Nephron progenitor cell (in vitro differentiated cells): ENCODE measurements at regions not wholly inside any gene's neighbourhood (a gene's known extent, or its start where the extent isn't known, plus 50 kb on each side); places are given as distances from the start of the nearest gene placed in this dataset.

Experiments
- DNase-seq: peaks from one replicate; pipeline ENCODE4 v3.0.0; 2021
- H3K27ac Mint-ChIP-seq: 2 replicates; pipeline ENCODE4 v1.8.0; 2021; ENCODE audit warnings: mild to moderate bottlenecking, moderate library complexity, mixed read lengths
- H3K27me3 Mint-ChIP-seq: 2 replicates; pipeline ENCODE4 v1.8.0; 2021; ENCODE audit warnings: mild to moderate bottlenecking, low read depth, mixed read lengths; ENCODE audit not compliant: poor library complexity
- H3K36me3 Mint-ChIP-seq: 2 replicates; pipeline ENCODE4 v1.8.0; 2021; ENCODE audit warnings: low read depth, mixed read lengths
- H3K4me1 Mint-ChIP-seq: 2 replicates; pipeline ENCODE4 v1.8.0; 2021; ENCODE audit warnings: mixed read lengths
- H3K4me3 Mint-ChIP-seq: 2 replicates; pipeline ENCODE4 v1.8.0; 2021; ENCODE audit warnings: mild to moderate bottlenecking, moderate library complexity, mixed read lengths
- H3K9me3 Mint-ChIP-seq: 2 replicates; pipeline ENCODE4 v1.8.0; 2021; ENCODE audit warnings: mild to moderate bottlenecking, moderate library complexity, mixed read lengths
- TF ChIP-seq, protein P1 (sequence below): fragments of 200-600 bp; sonication (generic); IDR thresholded peaks from 2 replicates; pipeline ENCODE4 v1.5.0; 2021; ENCODE audit warnings: antibody characterized with exemption

DNA sequence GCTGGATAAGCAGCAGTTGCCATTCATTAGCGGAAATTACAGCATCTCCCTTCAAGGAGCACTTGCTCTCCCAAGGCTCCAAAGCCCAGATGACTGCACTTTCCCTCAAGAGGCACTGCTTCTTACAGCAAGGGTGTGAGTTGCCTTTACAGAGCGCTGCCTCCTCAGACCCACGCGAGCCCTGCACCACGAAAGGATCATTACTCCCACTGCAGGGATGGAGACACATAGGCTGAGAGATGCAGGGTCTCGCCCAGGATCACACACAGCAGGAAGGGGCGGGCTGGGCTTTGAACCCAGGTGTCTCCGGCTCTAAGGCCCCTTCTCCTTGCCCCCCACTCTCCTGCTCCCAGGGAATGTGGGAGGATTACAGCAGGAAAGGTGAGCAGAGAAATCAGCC is 405.5 kb downstream of the MATN1 start:
- peaks cover 5% of the 10 kb centered on the region for H3K9me3 Mint-ChIP-seq
- peaks cover 46% of the 10 kb centered on the region for H3K4me1 Mint-ChIP-seq
- TF ChIP-seq, protein P1, sequence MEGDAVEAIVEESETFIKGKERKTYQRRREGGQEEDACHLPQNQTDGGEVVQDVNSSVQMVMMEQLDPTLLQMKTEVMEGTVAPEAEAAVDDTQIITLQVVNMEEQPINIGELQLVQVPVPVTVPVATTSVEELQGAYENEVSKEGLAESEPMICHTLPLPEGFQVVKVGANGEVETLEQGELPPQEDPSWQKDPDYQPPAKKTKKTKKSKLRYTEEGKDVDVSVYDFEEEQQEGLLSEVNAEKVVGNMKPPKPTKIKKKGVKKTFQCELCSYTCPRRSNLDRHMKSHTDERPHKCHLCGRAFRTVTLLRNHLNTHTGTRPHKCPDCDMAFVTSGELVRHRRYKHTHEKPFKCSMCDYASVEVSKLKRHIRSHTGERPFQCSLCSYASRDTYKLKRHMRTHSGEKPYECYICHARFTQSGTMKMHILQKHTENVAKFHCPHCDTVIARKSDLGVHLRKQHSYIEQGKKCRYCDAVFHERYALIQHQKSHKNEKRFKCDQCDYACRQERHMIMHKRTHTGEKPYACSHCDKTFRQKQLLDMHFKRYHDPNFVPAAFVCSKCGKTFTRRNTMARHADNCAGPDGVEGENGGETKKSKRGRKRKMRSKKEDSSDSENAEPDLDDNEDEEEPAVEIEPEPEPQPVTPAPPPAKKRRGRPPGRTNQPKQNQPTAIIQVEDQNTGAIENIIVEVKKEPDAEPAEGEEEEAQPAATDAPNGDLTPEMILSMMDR: no peak
- no peak overlapping the region for H3K27ac Mint-ChIP-seq
- no peak overlapping the region for H3K4me3 Mint-ChIP-seq
- H3K27me3 Mint-ChIP-seq: peaks cover 17% of the 10 kb centered on the region
- H3K36me3 Mint-ChIP-seq: no peaks in the 10 kb centered on the region
- no peak for DNase-seq

DNA sequence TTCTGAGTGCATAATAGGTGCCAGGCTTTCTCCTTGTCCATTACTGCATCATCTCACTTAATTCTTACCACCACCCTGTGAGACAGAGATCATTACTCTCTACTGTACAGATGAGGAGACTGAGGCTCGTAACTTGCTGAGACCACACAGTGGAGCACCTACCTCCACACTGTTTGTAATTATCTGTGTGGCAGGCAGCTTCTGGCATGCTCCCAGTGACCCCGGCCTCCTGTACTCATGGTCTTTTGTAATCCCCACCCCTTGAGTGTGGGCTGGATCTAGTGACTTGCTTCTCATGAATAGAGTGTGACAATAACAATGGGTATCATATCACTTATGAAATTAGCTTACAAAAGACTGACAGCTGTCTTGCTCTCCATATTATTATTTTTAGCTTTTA is 407.3 kb downstream of the MATN1 start:
- no peak overlapping the region for H3K27ac Mint-ChIP-seq
- no peak overlapping the region for H3K4me3 Mint-ChIP-seq
- peaks cover 43% of the 10 kb centered on the region for H3K4me1 Mint-ChIP-seq
- H3K9me3 Mint-ChIP-seq: peaks cover 5% of the 10 kb centered on the region
- H3K36me3 Mint-ChIP-seq: no peaks in the 10 kb centered on the region
- peaks cover 18% of the 10 kb centered on the region for H3K27me3 Mint-ChIP-seq
- DNase-seq: no peak
- TF ChIP-seq, protein P1: no peak

DNA sequence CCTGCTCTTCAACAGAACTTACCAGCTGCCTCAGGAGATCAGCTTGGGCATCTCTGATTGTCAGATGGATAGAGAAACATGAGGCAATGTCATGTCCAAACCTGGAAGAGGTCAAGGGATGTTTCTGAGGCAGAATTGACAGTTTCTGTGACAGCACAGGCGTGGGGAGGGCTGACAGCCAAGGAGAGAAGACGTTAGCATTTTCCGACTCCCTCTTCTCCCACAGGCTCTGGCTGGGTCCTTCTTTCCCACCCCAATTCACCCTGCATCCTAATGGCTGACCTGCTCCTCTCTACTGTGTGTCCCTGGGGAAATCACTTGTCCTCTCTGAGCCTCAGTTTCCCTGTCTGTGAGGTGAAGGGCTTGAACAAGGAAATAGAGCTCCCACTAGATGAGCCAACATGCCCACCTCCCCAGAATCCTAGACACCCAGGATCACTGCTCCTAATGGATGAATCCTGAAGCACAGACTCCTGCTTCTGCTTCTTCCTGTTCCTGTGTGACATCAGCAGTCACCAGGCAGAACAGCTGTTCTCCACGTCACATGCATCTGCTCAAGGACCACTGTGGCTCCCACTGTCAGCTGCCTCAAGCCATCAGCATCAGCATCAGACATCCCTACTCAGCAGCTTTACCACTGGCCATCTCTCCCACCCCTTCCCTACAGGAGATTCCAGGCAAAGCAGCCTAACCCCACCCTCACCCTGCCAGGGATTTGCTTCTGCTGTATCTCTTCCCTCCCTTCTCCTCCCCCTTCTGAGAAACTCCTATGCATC is 408.0 kb downstream of the MATN1 start:
- H3K4me1 Mint-ChIP-seq: peaks cover 36% of the 10 kb centered on the region
- no peak for DNase-seq
- H3K9me3 Mint-ChIP-seq: peaks cover 5% of the 10 kb centered on the region
- no peaks in the 10 kb centered on the region for H3K36me3 Mint-ChIP-seq
- TF ChIP-seq, protein P1: no peak
- no peak overlapping the region for H3K4me3 Mint-ChIP-seq
- H3K27me3 Mint-ChIP-seq: peaks cover 18% of the 10 kb centered on the region
- H3K27ac Mint-ChIP-seq: no peak overlapping the region

DNA sequence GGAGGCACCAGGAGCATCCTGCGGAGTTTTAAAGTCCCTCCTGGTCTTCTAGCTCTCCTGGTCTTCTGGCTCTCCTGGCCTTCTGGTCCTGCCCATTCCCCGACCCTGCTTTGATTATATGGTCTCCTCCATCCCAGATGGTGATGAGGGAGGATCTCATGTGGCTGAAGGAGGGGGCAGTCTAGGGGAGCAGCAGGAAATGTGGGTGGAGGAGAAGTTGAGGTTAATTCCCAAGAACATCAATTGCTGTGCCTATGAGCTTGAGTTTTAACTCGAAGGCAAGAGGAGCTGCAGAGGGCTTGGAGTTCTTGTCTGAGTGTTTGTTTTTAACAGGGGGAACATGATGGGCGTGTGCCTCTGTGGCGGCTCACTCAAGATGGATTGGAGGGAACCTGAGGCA is 408.8 kb downstream of the MATN1 start:
- Mint-ChIP-seq H3K27ac (no peak overlapping the region), H3K4me3 (no peak overlapping the region), H3K9me3 (peaks cover 5% of the 10 kb centered on the region), H3K27me3 (peaks cover 18% of the 10 kb centered on the region), H3K4me1 (peaks cover 36% of the 10 kb centered on the region), H3K36me3 (no peaks in the 10 kb centered on the region)
- TF ChIP-seq, protein P1: no peak
- no peak for DNase-seq

DNA sequence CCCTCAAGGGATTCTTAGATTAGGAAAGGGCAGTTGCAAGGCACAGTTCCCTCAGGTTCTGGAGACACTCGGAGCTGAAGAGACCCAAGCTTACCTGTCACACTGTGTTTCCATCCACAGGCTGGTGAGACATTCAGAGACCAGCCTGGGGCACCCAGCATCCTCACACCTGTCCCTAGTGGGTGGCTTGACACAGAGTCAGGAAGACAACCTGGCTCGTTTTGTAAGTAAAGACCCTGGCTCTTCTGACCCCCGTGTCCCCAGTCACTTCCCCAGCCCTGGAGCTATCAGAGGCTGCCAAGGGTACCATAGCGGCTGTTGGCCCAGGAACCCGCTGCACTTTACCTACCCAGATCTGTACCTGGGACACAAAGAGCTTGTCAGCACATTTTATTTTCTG is 409.8 kb downstream of the MATN1 start:
- Mint-ChIP-seq H3K4me1 (peaks cover 36% of the 10 kb centered on the region), H3K27ac (no peak overlapping the region), H3K27me3 (peaks cover 19% of the 10 kb centered on the region), H3K4me3 (no peak overlapping the region), H3K36me3 (no peaks in the 10 kb centered on the region), H3K9me3 (peaks cover 9% of the 10 kb centered on the region)
- TF ChIP-seq, protein P1: no peak
- no peak for DNase-seq

DNA sequence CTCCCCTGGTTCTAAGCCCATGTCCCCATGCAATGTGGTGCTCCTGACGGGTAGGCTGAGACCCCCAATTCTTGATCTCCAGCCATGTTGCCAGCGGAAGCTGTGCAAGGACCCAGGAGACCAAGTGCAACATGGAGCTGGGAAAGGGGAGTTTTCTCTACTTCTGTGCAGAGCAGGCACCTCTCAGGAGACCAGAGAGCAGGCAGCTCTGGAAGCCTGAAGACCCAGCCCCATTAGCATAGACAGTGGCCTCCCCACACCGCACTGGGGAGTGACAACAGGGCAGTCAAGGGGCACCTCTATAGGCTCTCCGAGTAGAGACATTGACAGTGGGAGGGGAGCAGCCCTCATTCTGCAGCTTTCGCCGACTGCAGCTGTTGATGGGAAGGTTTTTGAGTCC is 410.2 kb downstream of the MATN1 start:
- peaks cover 19% of the 10 kb centered on the region for H3K27me3 Mint-ChIP-seq
- no peak for DNase-seq
- peaks cover 38% of the 10 kb centered on the region for H3K4me1 Mint-ChIP-seq

More for the DNA sequence above, 410.2 kb downstream of the MATN1 start:
- TF ChIP-seq, protein P1: no peak
- Mint-ChIP-seq H3K27ac (no peak overlapping the region), H3K36me3 (no peaks in the 10 kb centered on the region), H3K4me3 (no peak overlapping the region), H3K9me3 (peaks cover 9% of the 10 kb centered on the region)
